Cerebellar cortex (tissue), 1 donor: ENCODE measurements at regions not wholly inside any gene's neighbourhood (a gene's known extent, or its start where the extent isn't known, plus 50 kb on each side); places are given as distances from the start of the nearest gene placed in this dataset.
A peak's percentile ranks its signal among the peaks of the same experiment; 100 is the strongest.
"Not testable (repeated sequence)": the region's sequence is repeated elsewhere in the genome, so short reads cannot be mapped to it uniquely, and the experiment has no call there.

Experiments used
- DNase-seq: peaks from one replicate; pipeline ENCODE4 v3.0.0-alpha.2; 2015; ENCODE audit warnings: low spot score

- DNase-seq = no peak
Measured at GRCh38 chr4:158122501-158122900, 50.3 kb downstream of the GASK1B start.

DNA sequence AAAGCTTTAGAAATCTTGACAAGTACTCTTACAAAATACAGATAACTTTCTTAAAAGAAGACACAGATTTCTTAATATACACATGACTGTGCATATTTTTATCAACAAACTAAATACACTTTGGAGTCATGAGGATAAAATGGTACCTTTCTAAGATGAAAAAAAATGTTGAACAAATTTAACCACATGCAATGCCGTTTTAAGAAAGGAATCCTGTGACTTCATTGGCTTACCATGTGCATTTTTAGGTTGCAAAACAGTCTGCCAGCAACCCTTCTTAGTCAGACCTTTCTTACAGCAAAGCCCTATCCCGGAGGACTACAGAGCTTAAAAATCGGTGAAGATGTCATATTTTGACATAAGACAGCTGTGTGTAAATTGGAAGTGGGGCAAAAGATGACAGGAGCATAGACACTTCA, 51.7 kb downstream of the GASK1B start:
- DNase-seq = no peak

DNA sequence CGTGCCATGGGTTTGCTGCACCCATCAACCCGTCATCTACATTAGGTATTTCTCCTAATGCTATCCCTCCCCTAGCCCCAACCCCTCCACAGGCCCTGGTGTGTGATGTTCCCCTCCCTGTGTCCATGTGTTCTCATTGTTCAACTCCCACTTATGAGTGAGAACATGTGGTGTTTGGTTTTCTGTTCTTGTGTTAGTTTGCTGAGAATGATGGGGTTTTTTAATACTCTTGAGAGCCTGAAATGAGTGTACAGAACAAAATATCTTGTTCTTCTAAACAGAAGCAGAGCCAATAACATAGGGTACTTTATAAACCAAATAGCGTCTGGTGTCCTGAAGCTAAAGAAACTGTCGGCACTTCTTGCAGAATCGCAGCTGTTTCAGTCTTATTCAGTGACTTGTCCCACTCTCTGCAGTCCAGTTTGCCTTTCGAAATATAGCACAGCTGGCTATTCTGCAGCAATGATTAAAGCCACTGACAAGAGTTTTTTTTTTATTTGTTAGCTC, 52.1 kb downstream of the GASK1B start:
- not testable (repeated sequence) for DNase-seq

DNA sequence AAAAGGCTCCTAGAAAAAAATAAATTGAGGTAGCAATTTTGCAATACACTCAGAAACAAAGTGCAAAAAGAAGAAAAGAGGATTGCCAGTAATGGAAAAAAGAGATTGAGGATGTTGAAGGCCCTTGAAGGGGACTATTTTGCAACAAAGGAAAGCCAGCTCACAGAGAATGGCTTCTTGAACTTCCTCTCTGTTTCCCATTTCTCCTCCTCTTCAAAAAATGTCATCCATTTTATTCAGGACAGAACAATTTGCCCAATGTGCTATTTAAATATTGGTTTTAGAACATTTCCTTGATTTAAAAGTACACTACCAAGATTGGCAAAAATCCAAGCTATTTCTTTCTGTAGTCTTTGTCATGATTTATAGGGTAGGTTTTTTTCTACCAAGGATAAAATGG, 60.2 kb downstream of the GASK1B start:
- no peak for DNase-seq

DNA sequence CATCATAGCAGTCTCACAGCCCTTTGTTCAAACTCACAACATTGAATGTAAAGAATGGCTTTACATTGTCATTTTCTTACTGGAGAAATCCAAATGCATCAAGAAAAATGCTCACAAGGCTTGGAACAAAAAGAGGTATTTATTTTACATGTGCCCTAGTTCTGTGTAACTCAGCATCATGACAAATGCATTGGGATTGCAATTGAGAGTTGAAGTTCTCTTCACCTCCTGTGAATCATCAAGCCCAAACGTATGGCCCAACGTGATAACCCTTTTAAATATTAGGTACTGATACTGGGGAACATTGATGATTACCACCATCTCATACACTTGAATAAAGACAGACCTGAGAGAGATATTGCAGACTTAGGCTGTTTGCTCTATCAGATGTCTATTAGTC, 61.6 kb downstream of the GASK1B start:
- DNase-seq = no peak

DNA sequence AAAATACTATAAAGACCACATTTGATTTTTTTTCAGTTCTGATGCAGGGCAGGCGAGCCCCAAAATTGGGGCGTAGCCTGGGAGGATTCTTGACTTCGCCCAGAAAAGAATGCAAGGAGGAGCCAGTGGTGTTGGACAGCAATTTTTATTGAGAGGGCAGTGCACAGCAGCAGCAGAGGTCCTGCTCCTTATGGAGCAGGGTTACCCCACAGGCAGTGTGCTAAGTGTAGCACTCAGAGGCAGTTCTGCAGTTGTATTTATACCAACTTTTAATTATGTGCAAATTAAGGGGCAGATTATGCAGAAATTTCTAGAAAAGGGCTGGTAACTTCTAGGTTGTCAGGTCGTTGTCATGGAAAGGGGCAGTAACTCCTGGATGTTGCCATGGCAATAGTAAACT, 69.9 kb downstream of the GASK1B start:
- no peak for DNase-seq

GRCh38 chr4:158099686-158100085, 73.1 kb downstream of the GASK1B start:
- no peak for DNase-seq

DNA sequence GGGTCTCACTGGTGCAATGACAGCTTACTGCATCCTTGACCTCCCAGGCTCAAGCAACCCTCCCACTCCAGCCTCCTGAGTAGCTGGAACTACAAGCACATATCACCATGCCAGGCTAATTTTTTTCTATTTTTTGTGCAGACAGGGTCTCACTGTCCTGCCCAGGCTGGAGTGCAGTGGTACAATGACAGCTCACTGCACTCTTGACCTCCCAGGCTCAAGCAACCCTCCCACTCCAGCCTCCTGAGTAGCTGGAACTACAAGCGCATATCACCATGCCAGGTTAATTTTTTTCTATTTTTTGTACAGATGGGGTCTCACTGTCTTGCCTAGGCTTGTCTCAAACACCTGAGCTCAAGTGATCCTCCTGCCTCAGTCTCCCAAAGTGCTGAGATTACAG, 74.0 kb downstream of the GASK1B start:
- no peak for DNase-seq

DNA sequence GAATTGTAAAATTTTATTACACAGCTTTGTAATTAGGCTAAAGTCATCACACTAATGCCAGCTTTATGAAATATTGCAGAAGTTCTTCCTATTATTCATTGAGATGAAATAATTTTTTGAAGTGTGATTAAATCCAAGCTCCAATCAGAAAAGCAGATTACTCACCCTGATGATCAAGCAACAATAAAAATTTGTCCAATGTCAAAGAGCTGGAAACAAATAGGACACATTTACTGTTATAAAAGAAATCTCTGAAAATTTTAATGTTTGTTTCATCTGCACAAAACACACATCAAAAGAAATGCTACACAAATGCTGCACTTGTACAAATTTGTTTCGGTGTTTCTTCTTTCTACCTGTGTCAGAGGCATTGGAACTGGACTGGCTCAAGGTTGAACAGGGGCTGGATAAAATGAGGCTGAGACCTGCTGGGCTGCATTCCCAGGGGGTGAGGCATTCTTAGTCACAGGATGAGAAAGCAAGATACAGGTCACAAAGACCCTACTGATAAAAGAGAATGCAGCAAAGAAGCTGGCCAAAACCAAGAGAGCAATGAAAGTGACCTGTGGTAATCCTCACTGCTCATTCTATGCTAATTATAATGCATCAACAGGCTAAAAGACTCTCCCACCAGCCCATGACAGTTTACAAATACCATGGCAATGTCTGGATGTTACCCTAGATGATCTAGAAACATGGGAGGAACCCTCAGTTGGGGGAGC, 78.3 kb downstream of the GASK1B start:
- no peak for DNase-seq

DNA sequence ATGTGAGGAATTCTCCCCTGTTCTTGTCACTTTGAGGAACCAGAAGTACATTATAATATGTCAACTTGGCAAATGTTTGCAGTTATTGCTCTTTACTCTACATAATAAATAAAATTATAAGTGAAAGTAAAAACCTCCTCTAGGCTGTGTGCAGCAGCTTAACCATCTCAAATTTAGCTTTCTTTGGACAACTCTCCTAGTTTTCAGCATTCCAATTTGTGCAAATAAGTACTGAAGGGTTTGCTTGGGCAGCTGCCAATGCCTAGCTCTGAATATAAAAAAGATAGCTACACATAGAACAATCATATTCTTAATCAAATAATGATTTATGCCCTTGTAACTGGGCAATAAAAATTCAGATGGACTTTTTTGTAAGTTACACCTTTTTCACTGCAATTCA, 82.5 kb downstream of the GASK1B start:
- DNase-seq = no peak

- not testable (repeated sequence) for DNase-seq
Measured at GRCh38 chr4:158089897-158090296, 82.9 kb downstream of the GASK1B start.

DNA sequence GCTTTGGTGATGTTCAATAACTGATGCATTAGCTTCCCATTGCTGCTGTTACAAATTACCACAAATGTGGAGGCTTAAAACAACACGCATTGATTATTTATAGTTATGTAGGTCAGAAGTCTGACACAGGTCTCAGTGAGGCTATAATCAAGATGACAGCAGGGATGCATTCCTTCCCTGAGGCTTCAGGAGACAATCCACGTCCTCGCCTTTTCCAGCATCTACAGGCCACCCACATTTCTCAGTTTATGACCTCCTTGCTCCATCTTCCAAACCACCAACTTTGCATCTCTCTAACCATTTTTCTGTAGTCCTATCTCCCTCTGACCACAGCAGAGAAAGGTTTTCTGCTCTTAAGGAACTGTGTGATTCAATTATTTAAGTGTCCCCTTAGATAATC, 92.5 kb downstream of the GASK1B start:
- no peak for DNase-seq

GRCh38 chr4:158079661-158080060, 93.2 kb downstream of the GASK1B start:
- DNase-seq = no peak

- no peak for DNase-seq
Measured at GRCh38 chr4:158077835-158078234, 95.0 kb downstream of the GASK1B start.

GRCh38 chr4:158074851-158075250, 98.0 kb downstream of the GASK1B start:
- DNase-seq = no peak

- DNase-seq = no peak
Measured at GRCh38 chr4:158071931-158072330, 100.9 kb downstream of the GASK1B start.

DNA sequence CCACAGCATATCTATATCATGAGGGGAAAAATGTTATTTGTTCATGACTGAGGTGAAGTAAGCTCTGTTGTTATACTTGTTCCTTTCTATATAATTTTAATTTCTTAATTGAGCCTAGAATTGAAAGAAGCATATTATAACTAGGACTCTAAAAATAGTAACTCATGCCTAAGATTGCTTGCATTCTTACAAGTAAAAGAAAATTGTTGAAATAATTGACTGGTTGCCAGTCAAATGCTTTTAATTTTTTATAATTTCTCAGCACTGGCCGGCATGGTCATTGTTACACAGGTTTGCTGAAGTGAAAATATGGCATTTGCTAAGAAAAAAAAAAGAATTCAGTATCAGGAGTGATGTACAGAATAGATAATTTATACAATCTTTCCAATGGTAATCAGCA, 104.8 kb downstream of the GASK1B start:
- no peak for DNase-seq

GRCh38 chr4:158067646-158068045, 105.2 kb downstream of the GASK1B start:
- no peak for DNase-seq

DNA sequence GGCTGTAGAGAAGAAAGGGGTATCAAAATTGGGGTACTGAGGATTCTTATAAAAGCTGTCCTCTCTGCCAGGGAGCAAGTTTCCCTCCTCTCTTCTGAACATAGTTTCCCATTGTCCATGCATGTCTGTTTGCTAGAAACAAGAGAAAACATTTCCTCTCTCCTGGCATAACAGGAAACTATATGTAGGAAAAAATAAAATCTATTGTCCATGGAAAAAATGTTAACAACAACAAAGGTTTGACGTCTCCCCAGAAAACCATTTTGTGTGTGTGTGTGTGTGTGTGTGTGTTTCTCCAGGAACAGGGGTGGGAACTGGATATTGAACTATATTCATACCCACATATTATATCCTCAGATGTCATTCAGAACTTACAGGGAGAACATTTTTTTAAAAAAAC, 107.2 kb downstream of the GASK1B start:
- no peak for DNase-seq

DNA sequence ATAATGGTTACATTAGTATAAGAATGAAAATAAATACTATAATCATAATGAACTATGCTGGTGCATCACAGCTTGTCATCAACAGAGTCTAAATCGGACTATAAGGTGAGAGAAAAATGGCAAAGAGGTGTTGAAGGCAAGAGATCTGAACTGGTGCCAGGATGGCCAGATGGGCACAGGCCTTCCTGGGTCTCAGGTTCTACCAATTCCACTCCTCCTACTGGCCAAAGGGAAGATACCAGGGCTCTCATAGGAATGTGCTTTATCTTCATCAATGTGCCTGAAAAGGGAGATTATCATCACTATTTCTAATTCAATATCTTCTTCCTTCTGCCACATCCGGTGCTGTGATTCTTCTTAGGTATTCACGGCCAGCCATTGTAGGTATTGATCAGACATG, 107.6 kb downstream of the GASK1B start:
- DNase-seq = peak; percentile 36

- DNase-seq = no peak
Measured at GRCh38 chr4:158056689-158057245, 116.1 kb downstream of the GASK1B start.

- DNase-seq = no peak
Measured at GRCh38 chr4:158055668-158056067, 117.2 kb downstream of the GASK1B start.

- DNase-seq = no peak
Measured at GRCh38 chr4:158053801-158054200, 119.0 kb downstream of the GASK1B start.

- no peak for DNase-seq
Measured at GRCh38 chr4:158053086-158053485, 119.7 kb downstream of the GASK1B start.
